GM21367 (cell line): ENCODE measurements at regions not wholly inside any gene's neighbourhood (a gene's known extent, or its start where the extent isn't known, plus 50 kb on each side); places are given as distances from the start of the nearest gene placed in this dataset.

ENCODE experiments used
- ATAC-seq: cut with Tn5 transposase; IDR thresholded peaks from one replicate; pipeline ENCODE4 v1.9.1; 2021; ENCODE audit not compliant: unreplicated experiment

GRCh38 chr3:56870436-56870835 is 68.7 kb upstream of the ARHGEF3 start:
- ATAC-seq: no peak

DNA sequence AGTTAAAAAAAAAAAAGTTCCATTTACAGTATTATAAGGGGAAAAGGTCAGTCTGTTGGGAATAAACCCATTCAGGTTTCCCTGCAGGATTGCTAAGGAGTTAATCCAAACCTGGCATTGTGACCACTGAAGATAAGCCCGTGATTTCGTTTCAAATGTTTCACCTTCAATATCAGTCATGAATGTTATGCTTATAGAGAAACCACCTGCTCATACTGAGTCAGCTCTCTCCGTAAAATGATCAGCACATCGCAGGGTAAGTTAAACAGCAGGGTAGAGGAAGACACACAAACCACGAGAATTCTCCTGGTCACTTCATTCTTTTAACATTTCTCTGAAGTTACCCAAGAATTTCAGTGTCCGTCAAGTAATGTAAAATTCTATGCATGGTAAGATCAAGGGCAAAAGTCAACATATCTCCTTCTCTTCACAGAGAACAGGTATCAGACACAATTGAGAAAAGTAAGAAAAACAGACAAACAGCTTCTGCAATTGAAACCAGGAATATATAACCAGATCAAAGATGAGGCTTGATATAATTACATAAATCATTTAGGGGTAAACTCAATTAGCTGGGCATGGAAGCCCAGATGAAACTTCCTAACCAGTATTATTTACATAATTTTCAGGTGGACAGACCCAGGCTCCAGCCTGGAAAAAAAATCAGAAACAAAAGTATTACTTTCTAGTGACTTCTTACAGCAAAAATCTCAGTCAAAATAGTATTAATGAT is 67.6 kb upstream of the ARHGEF3 start:
- ATAC-seq: no peak

- ATAC-seq: no peak
Observed at GRCh38 chr3:56868706-56869105, 67.0 kb upstream of the ARHGEF3 start.

DNA sequence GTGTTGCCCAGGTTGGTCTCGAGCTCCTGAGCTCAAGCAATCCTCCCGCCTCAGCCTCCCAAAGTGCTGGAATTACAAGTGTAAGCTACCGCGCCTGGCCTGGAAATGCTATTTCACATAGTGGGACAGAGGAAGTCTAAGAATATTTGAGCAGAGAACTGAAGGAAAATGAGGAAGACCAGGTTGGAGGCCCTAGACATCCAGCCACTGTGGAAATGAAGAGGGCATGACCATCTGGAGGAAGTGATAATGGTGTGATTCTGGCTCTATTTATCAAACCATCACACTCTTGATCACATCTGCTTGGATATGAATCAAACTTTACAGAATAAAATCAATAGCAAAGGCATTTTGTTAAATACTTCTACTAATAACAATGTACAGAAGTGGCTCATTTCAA is 65.9 kb upstream of the ARHGEF3 start:
- ATAC-seq: no peak

DNA sequence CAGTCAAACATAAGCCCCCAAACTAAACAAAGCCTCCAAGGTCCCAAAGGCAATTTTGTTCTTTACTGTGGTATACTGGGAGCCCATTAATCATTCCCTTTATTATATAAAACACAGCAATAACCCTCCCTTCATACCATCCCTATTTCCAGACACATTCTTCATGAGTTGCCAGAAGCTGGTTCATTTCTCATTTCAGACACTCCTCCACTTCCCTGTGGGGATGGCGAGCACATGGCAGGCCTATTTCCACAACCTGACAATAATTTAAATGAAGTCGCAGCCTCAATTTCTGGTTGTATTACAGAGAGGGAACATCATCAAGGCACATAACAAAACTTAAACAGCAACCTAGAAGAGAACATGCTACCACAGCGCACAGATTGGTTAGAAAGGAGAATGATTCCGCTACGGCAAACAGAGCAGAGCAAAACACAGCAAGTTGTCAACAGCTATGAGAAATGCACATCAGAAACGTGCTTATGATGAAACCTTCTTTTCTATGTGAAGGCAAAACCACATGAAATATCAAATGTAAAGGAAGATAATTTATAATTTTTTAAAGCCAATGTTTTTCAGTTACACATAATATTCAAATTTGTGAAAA is 63.3 kb upstream of the ARHGEF3 start:
- no peak for ATAC-seq

- no peak for ATAC-seq
Observed at GRCh38 chr3:56864090-56864489, 62.3 kb upstream of the ARHGEF3 start.

- ATAC-seq: no peak
Observed at GRCh38 chr3:56862352-56863062, 60.8 kb upstream of the ARHGEF3 start.

DNA sequence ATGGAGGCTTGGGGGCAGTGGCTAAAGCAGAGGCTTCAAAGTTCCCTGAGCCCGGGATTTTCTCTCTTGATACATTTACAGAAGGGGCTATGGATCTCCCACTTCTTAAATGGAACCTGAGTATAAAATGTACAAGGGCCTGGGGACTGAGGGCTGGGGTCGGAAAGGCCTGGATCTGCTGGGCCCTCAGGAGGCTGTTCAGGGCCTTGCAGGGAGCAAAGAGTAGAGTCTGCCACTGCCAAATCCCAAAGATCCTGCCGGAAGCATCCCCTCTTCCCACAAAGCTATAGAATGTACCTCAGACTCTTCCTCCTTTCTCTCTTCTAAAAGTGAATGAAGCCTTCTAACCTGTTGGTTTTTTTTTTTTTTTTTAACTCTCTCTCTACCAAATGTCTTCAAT is 59.8 kb upstream of the ARHGEF3 start:
- ATAC-seq: no peak

DNA sequence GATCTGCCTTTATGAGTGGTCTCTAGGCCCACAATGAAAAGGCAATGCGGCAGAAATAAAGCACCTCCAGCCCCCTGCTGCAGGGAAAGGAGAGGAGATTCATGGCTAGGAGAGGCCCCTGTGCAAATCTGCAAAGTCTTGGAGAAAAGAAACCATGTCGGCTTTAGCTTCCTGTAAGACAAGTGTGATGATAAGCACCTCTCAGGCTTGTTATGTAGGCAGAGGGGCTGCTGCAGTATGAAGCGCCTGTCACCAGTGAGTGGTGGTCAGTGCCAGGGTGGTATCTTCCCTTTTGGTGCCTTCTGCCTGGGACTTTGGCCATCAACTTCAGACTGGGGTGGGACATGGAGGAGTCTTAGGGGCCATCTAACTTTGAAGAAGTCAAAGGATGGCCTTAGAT is 59.2 kb upstream of the ARHGEF3 start:
- ATAC-seq: no peak

DNA sequence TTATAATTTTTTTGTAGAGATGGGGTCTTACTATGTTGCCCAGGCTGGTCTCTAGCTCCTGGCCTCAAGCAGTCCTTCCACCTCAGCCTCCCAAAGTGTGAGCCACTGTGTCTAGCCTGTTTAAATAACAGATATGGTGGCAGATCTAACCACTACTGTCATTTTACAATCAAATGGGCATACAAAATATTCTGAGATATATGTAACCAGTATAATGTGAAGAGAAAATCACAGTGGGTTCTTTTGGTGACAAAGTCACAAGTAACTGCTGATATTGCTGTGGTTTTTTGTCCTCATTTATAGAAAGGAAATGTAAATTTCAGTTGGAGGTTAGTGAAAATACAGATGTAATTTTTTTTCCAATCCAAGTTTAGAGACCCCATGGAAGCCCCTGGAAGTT is 58.6 kb upstream of the ARHGEF3 start:
- no peak for ATAC-seq

GRCh38 chr3:56858331-56858730 is 56.6 kb upstream of the ARHGEF3 start:
- no peak for ATAC-seq

DNA sequence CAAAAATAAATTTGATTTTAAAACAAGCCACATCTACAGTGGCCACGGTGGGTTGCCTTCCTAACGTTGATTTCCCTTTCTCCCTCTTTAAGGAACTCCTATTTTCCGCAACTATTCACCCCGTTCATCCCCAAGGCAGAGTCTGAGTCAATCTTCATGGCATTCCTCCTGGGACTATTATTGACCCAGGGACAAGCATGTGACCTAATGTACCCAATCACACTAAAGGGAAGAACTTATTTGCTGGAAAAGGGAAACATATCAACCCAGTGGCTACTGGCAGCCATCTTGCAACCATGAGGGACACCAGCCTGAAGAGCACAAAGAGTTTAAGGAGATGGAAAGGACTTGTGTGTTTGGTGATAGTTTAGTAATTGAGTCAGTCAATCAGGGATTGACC is 55.4 kb upstream of the ARHGEF3 start:
- no peak for ATAC-seq

DNA sequence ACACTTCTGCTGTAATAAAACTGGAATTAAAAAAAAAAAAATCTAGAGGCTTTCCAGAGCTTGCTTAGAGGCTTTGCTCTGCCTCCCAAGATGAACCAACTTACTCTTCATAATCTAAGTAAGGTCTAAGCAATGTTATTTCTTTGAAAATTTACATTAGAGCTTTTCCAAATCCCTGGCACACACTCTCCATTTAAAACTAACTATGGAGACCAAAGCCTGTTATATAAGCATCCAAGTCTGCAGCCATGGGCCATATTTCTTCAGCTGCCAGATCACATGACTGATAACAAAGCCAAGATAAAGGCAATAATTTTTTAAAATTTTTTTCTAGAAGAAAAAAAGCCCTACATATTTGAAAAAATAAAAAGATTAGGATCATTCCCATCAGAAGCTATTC is 55.0 kb upstream of the ARHGEF3 start:
- ATAC-seq: no peak

DNA sequence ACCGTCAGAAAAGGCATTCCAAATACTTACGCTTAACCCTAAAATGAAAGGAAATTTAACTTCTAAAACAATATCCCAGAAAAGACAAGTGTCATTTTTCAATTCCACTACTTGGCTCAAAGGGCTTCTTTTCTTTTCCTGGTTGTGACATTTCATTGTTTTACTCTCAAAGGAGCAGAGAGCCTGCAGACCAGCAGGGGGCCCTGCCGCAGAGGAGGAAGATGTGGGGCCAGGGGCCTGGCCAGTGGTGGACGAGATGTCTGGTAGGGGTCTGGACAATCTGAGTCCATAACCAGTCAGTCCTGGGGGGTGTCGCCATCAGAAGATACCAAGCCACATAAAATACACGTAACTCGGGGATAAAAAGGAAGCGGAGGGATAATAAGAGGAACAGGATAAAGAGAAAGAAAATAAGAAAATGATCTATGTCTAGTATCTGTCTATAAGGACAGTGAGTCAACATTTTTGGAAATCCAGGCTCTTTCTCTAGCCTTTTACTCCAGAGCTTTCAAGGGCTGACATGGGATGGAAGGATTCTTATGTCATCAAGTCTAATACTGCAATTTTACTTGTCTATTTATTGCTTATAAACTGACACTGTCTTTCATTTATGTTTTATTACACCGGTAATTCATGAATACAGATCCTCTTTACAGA is 54.2 kb upstream of the ARHGEF3 start:
- no peak for ATAC-seq

DNA sequence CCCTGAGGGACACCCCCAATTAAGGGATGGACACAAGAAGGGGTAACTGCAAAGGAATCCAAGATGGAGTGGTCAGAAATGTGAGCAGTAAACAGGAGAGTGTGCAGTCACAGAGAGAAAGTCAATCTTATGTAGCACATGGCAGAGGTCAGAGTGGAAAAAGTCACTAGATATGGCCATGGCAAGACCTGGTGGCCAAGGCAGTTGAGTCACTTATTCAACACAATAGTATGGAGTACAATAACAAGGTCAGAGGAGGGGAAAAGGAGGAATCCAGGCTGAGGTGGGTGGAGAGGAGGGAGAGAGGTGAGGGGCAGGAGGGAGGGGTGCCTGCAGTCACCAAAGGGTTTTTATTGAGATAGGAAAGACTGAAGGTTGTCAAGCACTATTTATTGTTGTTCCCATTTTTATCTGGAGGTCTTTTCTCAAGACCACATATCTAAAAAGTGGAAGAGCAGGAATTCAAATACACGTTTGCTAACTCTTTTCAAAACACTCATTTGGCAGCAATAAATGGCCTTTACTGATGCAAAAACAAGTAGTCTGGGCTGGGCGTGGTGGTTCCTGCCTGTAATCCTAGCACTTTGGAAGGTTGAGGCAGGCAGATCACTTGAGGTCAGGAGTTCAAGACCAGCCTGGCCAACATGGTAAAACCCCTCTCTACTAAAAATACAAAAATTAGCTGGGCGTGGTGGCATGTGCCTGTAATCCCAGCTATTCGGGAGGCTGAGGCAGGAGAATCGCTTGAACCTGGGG is 53.3 kb upstream of the ARHGEF3 start:
- ATAC-seq: no peak

DNA sequence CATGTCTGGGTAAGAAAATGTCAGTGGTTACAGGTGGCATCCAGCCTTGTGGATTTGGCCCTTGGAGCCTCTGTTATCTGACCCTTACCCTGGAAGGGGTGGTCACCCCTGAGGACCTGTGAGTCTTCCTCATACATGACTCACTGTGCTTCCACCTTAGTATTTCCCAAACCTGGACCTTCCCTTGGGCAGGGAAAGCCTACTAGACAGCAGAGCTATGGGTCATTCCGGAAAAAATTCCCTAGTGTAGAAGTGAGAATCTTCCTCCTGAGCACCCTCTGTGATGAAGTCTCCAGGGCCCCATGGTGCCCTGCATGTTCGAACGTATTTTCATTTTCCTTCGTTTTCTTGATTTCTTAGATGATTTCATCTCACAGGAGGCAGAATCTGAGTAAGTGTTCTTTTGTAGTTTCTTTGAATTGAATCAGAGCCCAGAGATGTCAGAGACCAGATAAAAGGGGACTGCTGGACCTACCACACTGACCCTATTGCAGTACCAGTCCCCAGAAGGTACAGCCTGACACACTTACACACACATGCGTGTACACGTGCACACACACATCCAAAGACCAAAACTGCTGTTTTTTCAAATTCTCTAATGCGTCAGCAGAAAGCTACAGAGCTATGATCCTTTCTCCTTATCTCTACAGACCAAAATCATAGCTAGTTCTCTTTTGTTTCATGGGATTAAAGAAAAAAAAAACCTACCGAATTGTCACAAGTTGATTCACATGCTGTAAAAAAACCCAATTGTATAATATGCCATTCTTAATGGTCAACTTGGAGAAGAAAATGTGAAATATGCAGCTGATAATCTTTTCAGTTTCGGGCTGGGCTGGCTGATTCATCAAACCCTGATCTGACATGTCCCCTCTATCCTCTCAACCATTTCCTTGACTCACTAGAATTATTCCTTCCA is 50.5 kb upstream of the ARHGEF3 start:
- ATAC-seq: no peak
